Vagina (tissue), 2 donors: ENCODE measurements at regions not wholly inside any gene's neighbourhood (a gene's known extent, or its start where the extent isn't known, plus 50 kb on each side); places are given as distances from the start of the nearest gene placed in this dataset.

ENCODE experiments used
- CTCF ChIP-seq, 3 experiments: fragments of 450-650 bp in 2 of 3; fragments of 200-600 bp in 1 of 3; sonication (generic) in 1 of 3; IDR thresholded peaks; one replicate each; pipeline ENCODE4 v1.5.1; 2017 to 2019; ENCODE audit warnings: antibody characterized with exemption in 3 of 3, mild to moderate bottlenecking in 2 of 3, moderate library complexity in 2 of 3
- POLR2A ChIP-seq, 2 donors: fragments of 450-650 bp; IDR thresholded peaks; one replicate each; pipeline ENCODE4 v1.6.1; 2017; ENCODE audit warnings: antibody characterized with exemption in 2 of 2, mild to moderate bottlenecking in 2 of 2, moderate library complexity in 2 of 2

GRCh38 chr14:54152351-54152750 lies 195.7 kb upstream of the BMP4 start:
- TF ChIP-seq CTCF (IDR thresholded peaks at IDR 0.05) (no peak), POLR2A (IDR thresholded peaks at IDR 0.05) (no peak)
